Tibial nerve (tissue), 4 donors: ENCODE measurements at regions not wholly inside any gene's neighbourhood (a gene's known extent, or its start where the extent isn't known, plus 50 kb on each side); places are given as distances from the start of the nearest gene placed in this dataset.

ENCODE experiments used
- DNase-seq, 2 donors: peaks; one replicate each; pipeline ENCODE4 v3.0.0-alpha.2; 2019; ENCODE audit warnings: low spot score in 2 of 2
- H3K27ac ChIP-seq, 4 donors: fragments of 200-600 bp; sonication (generic) in 3 of 4; one replicate each; pipeline ENCODE4 v1.5.1; 2017 to 2019; ENCODE audit warnings: mild to moderate bottlenecking in 1 of 4
- H3K27me3 ChIP-seq, 2 donors: fragments of 200-600 bp; sonication (generic) in 1 of 2; one replicate each; pipeline versions ENCODE4 v1.5.1 to v1.6.0; 2017 to 2019
- H3K36me3 ChIP-seq, 3 donors: fragments of 200-600 bp; sonication (generic); one replicate each; pipeline ENCODE4 v1.5.1; 2018 to 2019
- H3K4me1 ChIP-seq, 4 donors: fragments of 200-600 bp; sonication (generic) in 3 of 4; one replicate each; pipeline ENCODE4 v1.5.1; 2017 to 2019
- H3K4me3 ChIP-seq, 4 donors: fragments of 200-600 bp; sonication (generic) in 3 of 4; one replicate each; pipeline ENCODE4 v1.5.1; 2017 to 2019; ENCODE audit warnings: mild to moderate bottlenecking in 1 of 4, moderate library complexity in 1 of 4
- H3K9me3 ChIP-seq, 4 donors: fragments of 200-600 bp; sonication (generic) in 3 of 4; one replicate each; pipeline ENCODE4 v1.5.1; 2017 to 2019
- CTCF ChIP-seq, 5 experiments: fragments of 200-600 bp in 3 of 5; fragments of 450-650 bp in 2 of 5; sonication (generic) in 3 of 5; IDR thresholded peaks; one replicate each; pipeline ENCODE4 v1.5.1; 2016 to 2019; ENCODE audit warnings: antibody characterized with exemption in 5 of 5, mild to moderate bottlenecking in 3 of 5, moderate library complexity in 2 of 5
- EP300 ChIP-seq, 2 donors: sonication (generic); formaldehyde crosslinking; IDR thresholded peaks; one replicate each; pipeline ENCODE4 v1.6.1; 2017; ENCODE audit warnings: antibody characterized with exemption in 2 of 2, mild to moderate bottlenecking in 1 of 2
- POLR2A ChIP-seq, 2 donors: fragments of 450-650 bp; IDR thresholded peaks; one replicate each; pipeline ENCODE4 v1.6.1; 2017; ENCODE audit warnings: antibody characterized with exemption in 2 of 2, mild to moderate bottlenecking in 2 of 2, moderate library complexity in 2 of 2
- WGBS, 2 donors: methylation state at CpG; one replicate each; pipeline ENCODE4 v1.1.5; 2018; 5-methylcytosine and 5-hydroxymethylcytosine counted together

- 68 to 78% methylated on average over 2 of the region's 2 CpGs for WGBS, 2 donors
- H3K36me3 ChIP-seq: no peaks in the 10 kb centered on the region
- no peaks in the 10 kb centered on the region for H3K27me3 ChIP-seq
- DNase-seq: no peak
- no peak overlapping the region for H3K4me3 ChIP-seq
- no peak overlapping the region for H3K27ac ChIP-seq
- H3K4me1 ChIP-seq: no peaks in the 10 kb centered on the region
- TF ChIP-seq CTCF (IDR thresholded peaks at IDR 0.05) (no peak), EP300 (IDR thresholded peaks at IDR 0.05) (no peak), POLR2A (IDR thresholded peaks at IDR 0.05) (no peak)
- H3K9me3 ChIP-seq: peaks cover 0 to 21% (median 6%) of the 10 kb centered on the region in 4 donors
Measured at GRCh38 chr15:53046153-53046790, 256.1 kb upstream of the ONECUT1 start.

- DNase-seq: no peak
- TF ChIP-seq CTCF (IDR thresholded peaks at IDR 0.05) (no peak), EP300 (IDR thresholded peaks at IDR 0.05) (no peak), POLR2A (IDR thresholded peaks at IDR 0.05) (no peak)
- H3K27me3 ChIP-seq: no peaks in the 10 kb centered on the region
- peaks cover 0 to 9% (median 0%) of the 10 kb centered on the region in 4 donors for H3K9me3 ChIP-seq
- H3K36me3 ChIP-seq: no peaks in the 10 kb centered on the region
- 57 to 60% methylated on average over 4 to 7 of the region's 7 CpGs for WGBS, 2 donors
- H3K4me1 ChIP-seq: no peaks in the 10 kb centered on the region
- H3K27ac ChIP-seq: no peak overlapping the region
- H3K4me3 ChIP-seq: no peak overlapping the region
Measured at GRCh38 chr15:53038655-53038941, 248.5 kb upstream of the ONECUT1 start.

- H3K4me1 ChIP-seq: no peaks in the 10 kb centered on the region
- no peak for DNase-seq
- H3K27me3 ChIP-seq: no peaks in the 10 kb centered on the region
- no peaks in the 10 kb centered on the region for H3K36me3 ChIP-seq
- H3K4me3 ChIP-seq: no peak overlapping the region
- H3K27ac ChIP-seq: no peak overlapping the region
- no peak for TF ChIP-seq CTCF (IDR thresholded peaks at IDR 0.05)
- peaks cover 0 to 9% (median 0%) of the 10 kb centered on the region in 4 donors for H3K9me3 ChIP-seq
- WGBS, 2 donors: 49 to 54% methylated on average over 13 to 14 of the region's 14 CpGs
Measured at GRCh38 chr15:53037904-53038654, 247.9 kb upstream of the ONECUT1 start.

GRCh38 chr15:53036641-53037040 is 246.5 kb upstream of the ONECUT1 start:
- no peak for TF ChIP-seq POLR2A (IDR thresholded peaks at IDR 0.05)
- TF ChIP-seq EP300 (IDR thresholded peaks at IDR 0.05): no peak
- TF ChIP-seq CTCF (IDR thresholded peaks at IDR 0.05): no peak
- no peaks in the 10 kb centered on the region for H3K36me3 ChIP-seq
- H3K4me3 ChIP-seq: no peak overlapping the region
- H3K9me3 ChIP-seq: no peaks in the 10 kb centered on the region
- H3K27ac ChIP-seq: no peak overlapping the region
- no peak for DNase-seq
- WGBS, 2 donors: 67 to 73% methylated on average over 2 of the region's 2 CpGs
- no peaks in the 10 kb centered on the region for H3K4me1 ChIP-seq
- H3K27me3 ChIP-seq: no peaks in the 10 kb centered on the region

GRCh38 chr15:53034767-53035245 is 244.7 kb upstream of the ONECUT1 start:
- WGBS, 2 donors: 88 to 91% methylated on average over 4 of the region's 4 CpGs
- Histone ChIP-seq H3K27ac (no peak overlapping the region), H3K4me3 (no peak overlapping the region), H3K27me3 (no peaks in the 10 kb centered on the region), H3K9me3 (no peaks in the 10 kb centered on the region), H3K36me3 (no peaks in the 10 kb centered on the region), H3K4me1 (no peaks in the 10 kb centered on the region)
- DNase-seq: no peak
- no peak for TF ChIP-seq EP300 (IDR thresholded peaks at IDR 0.05)
- no peak for TF ChIP-seq CTCF (IDR thresholded peaks at IDR 0.05)
- no peak for TF ChIP-seq POLR2A (IDR thresholded peaks at IDR 0.05)
